ENCODE measurements at regions not wholly inside any gene's neighbourhood (a gene's known extent, or its start where the extent isn't known, plus 50 kb on each side); places are given as distances from the start of the nearest gene placed in this dataset.

DNA sequence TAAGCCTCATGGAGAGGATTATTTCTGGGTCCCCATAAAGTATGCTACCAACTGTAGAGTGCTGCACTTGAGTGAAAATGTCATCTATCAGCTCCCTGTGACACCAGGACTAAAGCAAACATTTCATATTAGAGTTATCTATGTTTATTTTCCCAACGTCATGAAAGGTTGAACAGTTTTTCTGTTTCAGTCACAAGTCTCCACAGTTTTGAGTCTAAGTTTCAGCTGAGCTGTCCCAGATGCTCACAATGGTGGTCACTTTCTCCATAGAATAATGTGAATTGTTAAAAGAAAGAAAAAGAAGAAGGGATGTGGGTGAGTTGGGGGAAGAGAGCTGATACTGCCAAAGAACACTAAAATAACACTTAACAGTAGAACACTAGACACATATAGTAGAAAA is 126.3 kb upstream of the C9orf72 start:
- Histone ChIP-seq H4K8ac (replicated peaks; ENCODE audit: insufficient read length, low read depth, low read length) (no peak overlapping the region), H2BK12ac (ENCODE audit: insufficient read length, low read depth, low read length) (no peak overlapping the region), H3K56ac (ENCODE audit: insufficient read length, low read depth, low read length) (no peak overlapping the region), H3K27me3 (ENCODE audit: insufficient read depth, low read length) (no peaks in the 10 kb centered on the region), H3K9me3 (ENCODE audit: control insufficient read depth, low read depth, low read length) (no peaks in the 10 kb centered on the region), H3K4me1 (ENCODE audit: insufficient read depth, low read length) (no peaks in the 10 kb centered on the region), H3K27ac (ENCODE audit: insufficient read length, low read depth, low read length) (no peak overlapping the region), H2BK15ac (ENCODE audit: low read depth, low read length) (no peak overlapping the region), H4K91ac (ENCODE audit: insufficient read length, low read depth, low read length) (no peak overlapping the region), H3T11ph (ENCODE audit: low read length) (no peak overlapping the region), H3K4me2 (ENCODE audit: insufficient read depth, insufficient read length, low read length) (no peak overlapping the region), H2BK120ac (ENCODE audit: low read depth, low read length, poor library complexity, severe bottlenecking) (no peak overlapping the region), H3K79me1 (ENCODE audit: insufficient read depth, low read depth, low read length, poor library complexity, severe bottlenecking) (no peaks in the 10 kb centered on the region), H2AK5ac (ENCODE audit: insufficient read length, low read length) (no peak overlapping the region), H3K18ac (ENCODE audit: insufficient read length, low read depth, low read length) (no peak overlapping the region), H3K23me2 (ENCODE audit: insufficient read length, low read depth, low read length, poor library complexity, severe bottlenecking) (no peaks in the 10 kb centered on the region), H3K14ac (ENCODE audit: insufficient read depth, low read length) (no peak overlapping the region), H3K79me2 (ENCODE audit: insufficient read depth, low read length) (no peaks in the 10 kb centered on the region), H2AFZ (ENCODE audit: low read length) (no peak overlapping the region), H3K9ac (ENCODE audit: extremely low read depth, insufficient read length, low read length) (no peak overlapping the region), H4K20me1 (ENCODE audit: control insufficient read depth, insufficient read depth, insufficient read length) (no peaks in the 10 kb centered on the region), H2BK5ac (ENCODE audit: insufficient read length, low read length) (no peak overlapping the region), H2BK20ac (ENCODE audit: low read depth, low read length, poor library complexity, severe bottlenecking) (no peak overlapping the region), H3K4ac (ENCODE audit: low read depth, low read length) (no peak overlapping the region), H4K5ac (ENCODE audit: insufficient read length, low read depth, low read length) (no peak overlapping the region), H3K23ac (ENCODE audit: insufficient read length, low read depth, low read length) (no peak overlapping the region)
- no peak overlapping the region for H3K4me3 Mint-ChIP-seq
- no peak overlapping the region for H3K27ac Mint-ChIP-seq
- no peaks in the 10 kb centered on the region for H3K27me3 Mint-ChIP-seq (ENCODE audit: low read depth)
- WGBS (ENCODE audit: extremely low coverage, insufficient read length, low lambda C conversion rate) = no CpG with 5 or more reads among the region's 1 CpG
- DNase-seq = no peak
- peaks cover 4 to 9% of the 10 kb centered on the region in 2 experiments for H3K4me1 Mint-ChIP-seq
- H3K36me3 Mint-ChIP-seq (ENCODE audit: insufficient read depth in 1 of 3, low read depth in 3 of 3) = no peaks in the 10 kb centered on the region
- TF ChIP-seq, protein P1, sequence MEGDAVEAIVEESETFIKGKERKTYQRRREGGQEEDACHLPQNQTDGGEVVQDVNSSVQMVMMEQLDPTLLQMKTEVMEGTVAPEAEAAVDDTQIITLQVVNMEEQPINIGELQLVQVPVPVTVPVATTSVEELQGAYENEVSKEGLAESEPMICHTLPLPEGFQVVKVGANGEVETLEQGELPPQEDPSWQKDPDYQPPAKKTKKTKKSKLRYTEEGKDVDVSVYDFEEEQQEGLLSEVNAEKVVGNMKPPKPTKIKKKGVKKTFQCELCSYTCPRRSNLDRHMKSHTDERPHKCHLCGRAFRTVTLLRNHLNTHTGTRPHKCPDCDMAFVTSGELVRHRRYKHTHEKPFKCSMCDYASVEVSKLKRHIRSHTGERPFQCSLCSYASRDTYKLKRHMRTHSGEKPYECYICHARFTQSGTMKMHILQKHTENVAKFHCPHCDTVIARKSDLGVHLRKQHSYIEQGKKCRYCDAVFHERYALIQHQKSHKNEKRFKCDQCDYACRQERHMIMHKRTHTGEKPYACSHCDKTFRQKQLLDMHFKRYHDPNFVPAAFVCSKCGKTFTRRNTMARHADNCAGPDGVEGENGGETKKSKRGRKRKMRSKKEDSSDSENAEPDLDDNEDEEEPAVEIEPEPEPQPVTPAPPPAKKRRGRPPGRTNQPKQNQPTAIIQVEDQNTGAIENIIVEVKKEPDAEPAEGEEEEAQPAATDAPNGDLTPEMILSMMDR (conservative IDR thresholded peaks at IDR 0.05) = no peak
- no peaks in the 10 kb centered on the region for H3K9me3 Mint-ChIP-seq

Measured in H9 (cell line).